ENCODE measurements at regions not wholly inside any gene's neighbourhood (a gene's known extent, or its start where the extent isn't known, plus 50 kb on each side); places are given as distances from the start of the nearest gene placed in this dataset.

DNA sequence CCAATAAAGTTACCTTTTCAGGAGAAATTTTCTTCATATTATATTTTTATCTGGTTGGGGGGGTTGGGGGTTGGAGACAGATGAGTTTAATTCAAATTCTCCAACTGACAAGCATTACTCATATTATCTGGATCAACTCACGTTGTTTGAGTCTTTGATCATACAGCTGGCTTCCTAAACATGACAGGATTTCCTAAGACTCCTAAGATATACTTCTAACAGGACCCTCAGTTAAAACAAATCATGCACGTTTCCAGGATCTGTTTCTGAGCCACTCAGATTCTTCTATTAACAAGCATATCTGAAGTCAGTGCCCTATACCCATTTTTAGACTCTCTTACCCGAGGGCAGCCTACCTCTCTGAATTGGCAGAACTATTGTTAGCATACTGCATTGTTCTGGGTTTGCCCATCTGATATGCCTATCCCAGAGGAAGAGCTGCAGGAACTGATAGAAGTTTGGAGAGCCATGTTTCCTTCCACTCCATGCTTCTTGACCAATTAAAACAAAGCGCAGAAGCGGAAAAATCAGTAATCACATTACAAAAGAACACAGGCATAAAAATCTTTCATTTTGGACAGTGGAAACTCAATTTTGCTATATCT, 653.9 kb downstream of the LTN1 start:
- TF ChIP-seq, protein P1, sequence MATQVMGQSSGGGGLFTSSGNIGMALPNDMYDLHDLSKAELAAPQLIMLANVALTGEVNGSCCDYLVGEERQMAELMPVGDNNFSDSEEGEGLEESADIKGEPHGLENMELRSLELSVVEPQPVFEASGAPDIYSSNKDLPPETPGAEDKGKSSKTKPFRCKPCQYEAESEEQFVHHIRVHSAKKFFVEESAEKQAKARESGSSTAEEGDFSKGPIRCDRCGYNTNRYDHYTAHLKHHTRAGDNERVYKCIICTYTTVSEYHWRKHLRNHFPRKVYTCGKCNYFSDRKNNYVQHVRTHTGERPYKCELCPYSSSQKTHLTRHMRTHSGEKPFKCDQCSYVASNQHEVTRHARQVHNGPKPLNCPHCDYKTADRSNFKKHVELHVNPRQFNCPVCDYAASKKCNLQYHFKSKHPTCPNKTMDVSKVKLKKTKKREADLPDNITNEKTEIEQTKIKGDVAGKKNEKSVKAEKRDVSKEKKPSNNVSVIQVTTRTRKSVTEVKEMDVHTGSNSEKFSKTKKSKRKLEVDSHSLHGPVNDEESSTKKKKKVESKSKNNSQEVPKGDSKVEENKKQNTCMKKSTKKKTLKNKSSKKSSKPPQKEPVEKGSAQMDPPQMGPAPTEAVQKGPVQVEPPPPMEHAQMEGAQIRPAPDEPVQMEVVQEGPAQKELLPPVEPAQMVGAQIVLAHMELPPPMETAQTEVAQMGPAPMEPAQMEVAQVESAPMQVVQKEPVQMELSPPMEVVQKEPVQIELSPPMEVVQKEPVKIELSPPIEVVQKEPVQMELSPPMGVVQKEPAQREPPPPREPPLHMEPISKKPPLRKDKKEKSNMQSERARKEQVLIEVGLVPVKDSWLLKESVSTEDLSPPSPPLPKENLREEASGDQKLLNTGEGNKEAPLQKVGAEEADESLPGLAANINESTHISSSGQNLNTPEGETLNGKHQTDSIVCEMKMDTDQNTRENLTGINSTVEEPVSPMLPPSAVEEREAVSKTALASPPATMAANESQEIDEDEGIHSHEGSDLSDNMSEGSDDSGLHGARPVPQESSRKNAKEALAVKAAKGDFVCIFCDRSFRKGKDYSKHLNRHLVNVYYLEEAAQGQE (IDR thresholded peaks at IDR 0.05; ENCODE audit: low read depth) = no peak
- TF ChIP-seq YY1 (IDR thresholded peaks at IDR 0.05; ENCODE audit: low read depth) (no peak), CEBPB (IDR thresholded peaks at IDR 0.05) (no peak), RAD21 (IDR thresholded peaks at IDR 0.05; ENCODE audit: low read depth) (no peak), EP300 (IDR thresholded peaks at IDR 0.05; ENCODE audit: borderline replicate concordance) (no peak), CREB1 (IDR thresholded peaks at IDR 0.05; ENCODE audit: low read depth) (no peak), TEAD4 (IDR thresholded peaks at IDR 0.05) (no peak), TAF1 (IDR thresholded peaks at IDR 0.05; ENCODE audit: low read depth) (no peak)
- TF ChIP-seq, protein P2, sequence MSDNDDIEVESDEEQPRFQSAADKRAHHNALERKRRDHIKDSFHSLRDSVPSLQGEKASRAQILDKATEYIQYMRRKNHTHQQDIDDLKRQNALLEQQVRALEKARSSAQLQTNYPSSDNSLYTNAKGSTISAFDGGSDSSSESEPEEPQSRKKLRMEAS (IDR thresholded peaks at IDR 0.05) = no peak

All from Ishikawa (cell line).